Glomerular endothelial cell (primary cell): ENCODE measurements at regions not wholly inside any gene's neighbourhood (a gene's known extent, or its start where the extent isn't known, plus 50 kb on each side); places are given as distances from the start of the nearest gene placed in this dataset.
A peak's percentile ranks its signal among the peaks of the same experiment; 100 is the strongest.

Experiments
- DNase-seq: peaks from one replicate; pipeline ENCODE4 v3.0.0-alpha.2; 2011; ENCODE audit warnings: low read depth, low spot score; ENCODE audit errors: extremely low read depth

GRCh38 chr5:16013334-16014065 lies 166.1 kb downstream of the MARCHF11 start:
- DNase-seq: no peak

GRCh38 chr5:16009256-16009655 lies 170.3 kb downstream of the MARCHF11 start:
- DNase-seq: no peak

- no peak for DNase-seq
These were observed 171.7 kb downstream of the MARCHF11 start for GRCh38 chr5:16007750-16008415.

GRCh38 chr5:16005225-16005624 lies 174.4 kb downstream of the MARCHF11 start:
- no peak for DNase-seq

GRCh38 chr5:16000056-16000455 lies 179.5 kb downstream of the MARCHF11 start:
- no peak for DNase-seq

GRCh38 chr5:15995341-15996052 lies 184.1 kb downstream of the MARCHF11 start:
- peak; percentile 51 for DNase-seq

- no peak for DNase-seq
These were observed 185.7 kb downstream of the MARCHF11 start for GRCh38 chr5:15993919-15994318.

- DNase-seq: no peak
These were observed 186.3 kb downstream of the MARCHF11 start for GRCh38 chr5:15993334-15993733.

- peak; percentile 74 for DNase-seq
These were observed 186.7 kb downstream of the MARCHF11 start for GRCh38 chr5:15992918-15993317.

GRCh38 chr5:15991586-15991985 lies 188.0 kb downstream of the MARCHF11 start:
- no peak for DNase-seq
